GM12878 (cell line): ENCODE measurements at regions not wholly inside any gene's neighbourhood (a gene's known extent, or its start where the extent isn't known, plus 50 kb on each side); places are given as distances from the start of the nearest gene placed in this dataset.

ENCODE experiments used
- ATAC-seq: fragments of 200-7000 bp; cut with Tn5 transposase; 3 replicates; pipeline ENCODE4 v1.9.1; 2020; ENCODE audit warnings: mild to moderate bottlenecking, moderate library complexity
- BruUV-seq: library from RNA; stranded (reverse); fragments of 400-500 nt; replicated peaks from 2 replicates; lab custom pipeline; 2021; lab: Mats Ljungman, UMichigan
- CTCF ChIA-PET: fragments of 300-600 bp; sonication (Branson Sonifier 250); formaldehyde crosslinking; extraction: SDS; loops from one replicate; lab custom pipeline; 2021; ENCODE audit warnings: inconsistent platforms; lab: Yijun Ruan, JAX
- POLR2A ChIA-PET: fragments of 350-600 bp; formaldehyde crosslinking; extraction: SDS; loops from one replicate; lab custom pipeline; 2021; ENCODE audit warnings: inconsistent platforms; lab: Charles Lee
- RAD21 ChIA-PET: fragments of 300-600 bp; sonication (Branson Sonifier 250); formaldehyde crosslinking; loops from one replicate; lab custom pipeline; 2023; ENCODE audit warnings: antibody characterized with exemption; ENCODE audit not compliant: unreplicated experiment; lab: Charles Lee
- SMC1A ChIA-PET: fragments of 300-600 bp; sonication (Branson Sonifier 250); formaldehyde crosslinking; loops from one replicate; lab custom pipeline; 2023; ENCODE audit not compliant: unreplicated experiment, uncharacterized antibody; lab: Charles Lee
- DNase-seq: peaks from one replicate; pipeline ENCODE4 v3.0.0-alpha.2; 2011; ENCODE audit warnings: low read depth, low spot score
- FAIRE-seq: peaks from 3 replicates; lab custom pipeline; 2011; peaks lifted over from hg19 to GRCh38; lab: Jason Lieb, UNC
- H2AFZ ChIP-seq: 2 replicates; pipeline ENCODE4 v1.6.0; 2011; ENCODE audit warnings: low read depth, low read length, control low read depth; ENCODE audit not compliant: control insufficient read depth
- H3K27ac ChIP-seq: 2 replicates; pipeline ENCODE4 v1.5.1; 2011; ENCODE audit warnings: control low read depth; ENCODE audit not compliant: control insufficient read depth, insufficient read depth
- H3K27me3 ChIP-seq, 2 experiments: replicated peaks in 1 of 2; 2 replicates each; pipeline versions ENCODE4 v1.6.0 to v1.6.1; 2011; ENCODE audit warnings: low read length in 1 of 2; ENCODE audit not compliant: control insufficient read depth in 2 of 2, insufficient read depth in 2 of 2
- H3K36me3 ChIP-seq, 2 experiments: 2 replicates each; pipeline ENCODE4 v1.5.1; 2011; ENCODE audit warnings: low read length in 1 of 2; ENCODE audit not compliant: control insufficient read depth in 2 of 2, insufficient read depth in 2 of 2
- H3K4me1 ChIP-seq: 2 replicates; pipeline ENCODE4 v1.6.1; 2011; ENCODE audit warnings: mild to moderate bottlenecking, low read length, moderate library complexity, mixed read lengths; ENCODE audit not compliant: control insufficient read depth, insufficient read depth
- H3K4me2 ChIP-seq: 2 replicates; pipeline ENCODE4 v1.6.0; 2011; ENCODE audit warnings: control low read depth; ENCODE audit not compliant: control insufficient read depth, insufficient read depth
- H3K4me3 ChIP-seq: fragments of 200-600 bp; sonication (generic); 2 replicates; pipeline ENCODE4 v1.5.1; 2016
- H3K79me2 ChIP-seq: 2 replicates; pipeline ENCODE4 v1.6.0; 2011; ENCODE audit warnings: low read length; ENCODE audit not compliant: control insufficient read depth, insufficient read depth
- H3K9ac ChIP-seq: 2 replicates; pipeline ENCODE4 v1.8.0; 2011; ENCODE audit warnings: low read length, control low read depth, mixed read lengths; ENCODE audit not compliant: control insufficient read depth, insufficient read depth
- H3K9me3 ChIP-seq: replicated peaks from 3 replicates; pipeline ENCODE4 v1.5.1; 2011; ENCODE audit warnings: mild to moderate bottlenecking, low read length; ENCODE audit not compliant: control insufficient read depth, insufficient read depth
- H4K20me1 ChIP-seq: 2 replicates; pipeline ENCODE4 v1.6.0; 2011; ENCODE audit not compliant: control insufficient read depth, insufficient read depth
- BRCA1 ChIP-seq: IDR thresholded peaks from 2 replicates; pipeline ENCODE4 v1.6.1; 2011; ENCODE audit warnings: low read depth, low read length, improper control_type of control experiment
- CHD1 ChIP-seq: IDR thresholded peaks from 2 replicates; pipeline ENCODE4 v1.6.1; 2012; ENCODE audit warnings: low read depth, low read length, improper control_type of control experiment
- CREB1 ChIP-seq: IDR thresholded peaks from 2 replicates; pipeline ENCODE4 v1.6.1; 2012; ENCODE audit warnings: low read depth, mild to moderate bottlenecking, inconsistent platforms
- IKZF2 ChIP-seq, 2 experiments: fragments of 450-650 bp; IDR thresholded peaks; 2 replicates each; pipeline ENCODE4 v1.6.1; 2017; ENCODE audit warnings: mild to moderate bottlenecking in 2 of 2, moderate library complexity in 2 of 2
- LARP7 ChIP-seq: fragments of 450-650 bp; IDR thresholded peaks from 2 replicates; pipeline ENCODE4 v1.6.1; 2017; ENCODE audit warnings: mild to moderate bottlenecking
- NR2C1 ChIP-seq: fragments of 450-650 bp; IDR thresholded peaks from 2 replicates; pipeline ENCODE4 v1.6.1; 2017; ENCODE audit warnings: antibody characterized with exemption, mild to moderate bottlenecking, moderate library complexity
- POU2F2 ChIP-seq: IDR thresholded peaks from 3 replicates; pipeline ENCODE4 v1.6.1; 2011; ENCODE audit warnings: low read depth, mild to moderate bottlenecking, low read length, borderline replicate concordance
- PRDM15 ChIP-seq: fragments of 450-650 bp; formaldehyde crosslinking; IDR thresholded peaks from 2 replicates; pipeline ENCODE4 v1.4.0; 2020; ENCODE audit warnings: mild to moderate bottlenecking, moderate library complexity
- STAT3 ChIP-seq: IDR thresholded peaks from 2 replicates; pipeline ENCODE4 v1.6.1; 2011; ENCODE audit warnings: low read depth, low read length, improper control_type of control experiment
- ZBTB11 ChIP-seq: fragments of 450-650 bp; formaldehyde crosslinking; IDR thresholded peaks from 2 replicates; pipeline ENCODE4 v1.5.0; 2022; ENCODE audit warnings: mild to moderate bottlenecking, missing genetic modification characterization
- WGBS: methylation state at CpG from one replicate; pipeline ENCODE4 v1.1.6; 2016; ENCODE audit warnings: low lambda C conversion rate; ENCODE audit not compliant: insufficient replicate concordance, insufficient coverage; ENCODE audit errors: missing lambda C conversion rate; 5-methylcytosine and 5-hydroxymethylcytosine counted together
- in situ Hi-C: fragments of 300-500 bp; cut with MboI; formaldehyde crosslinking; loops from 9 replicates; pipeline ENCODE4 v1.14.3; 2018; ENCODE audit warnings: mixed read lengths
- intact Hi-C: fragments of 100-400 bp; cut with micrococcal nuclease; formaldehyde crosslinking; loops from one replicate; pipeline ENCODE4 v1.14.2; 2022; ENCODE audit not compliant: unreplicated experiment
- TF ChIP-seq, protein P1 (sequence below): IDR thresholded peaks from 2 replicates; pipeline ENCODE4 v1.6.1; 2011; ENCODE audit warnings: low read depth, low read length, improper control_type of control experiment, borderline replicate concordance

DNA sequence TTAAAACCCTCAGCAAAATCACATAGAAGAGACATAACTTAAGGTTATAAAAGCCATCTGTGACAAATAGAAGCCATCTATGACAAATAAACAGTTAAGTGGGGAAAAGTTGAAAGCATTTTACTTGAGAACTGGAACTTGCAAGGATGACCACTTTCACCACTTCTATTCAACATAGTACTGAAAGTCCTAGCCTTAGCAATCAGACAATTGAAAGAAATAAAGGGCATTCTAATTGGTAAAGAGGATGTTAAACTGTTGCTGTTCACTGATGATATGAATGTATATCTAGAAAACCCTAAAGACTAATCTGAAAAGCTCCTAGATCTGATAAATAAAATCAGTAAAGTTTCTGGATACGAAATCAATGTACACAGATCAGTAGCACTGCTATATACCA, 186.9 kb upstream of the SATB1 start:
- in situ Hi-C loops, result no loop called here
- no peak overlapping the region for H2AFZ ChIP-seq
- intact Hi-C loops, result no loop called here
- no peaks in the 10 kb centered on the region for H3K9me3 ChIP-seq
- H4K20me1 ChIP-seq, result no peaks in the 10 kb centered on the region
- no peaks in the 10 kb centered on the region for H3K36me3 ChIP-seq
- H3K27me3 ChIP-seq, result no peaks in the 10 kb centered on the region
- H3K4me3 ChIP-seq, result no peak overlapping the region
- no peak for DNase-seq
- POLR2A ChIA-PET, result no interaction called here
- H3K79me2 ChIP-seq, result no peaks in the 10 kb centered on the region
- no peak overlapping the region for H3K4me2 ChIP-seq
- no peaks in the 10 kb centered on the region for H3K4me1 ChIP-seq
- RAD21 ChIA-PET, result no interaction called here
- FAIRE-seq, result no peak
- WGBS, result 30% methylated on average over 1 of the region's 1 CpG
- SMC1A ChIA-PET, result no interaction called here
- H3K9ac ChIP-seq, result no peak overlapping the region
- TF ChIP-seq BRCA1, result no peak
- TF ChIP-seq LARP7, result no peak
- TF ChIP-seq PRDM15 (CRISPR knock-in tag), result no peak
- no peak for TF ChIP-seq IKZF2 (IDR thresholded peaks at IDR 0.05)
- no peak for TF ChIP-seq CHD1
- TF ChIP-seq NR2C1, result no peak
- no peak for TF ChIP-seq STAT3
- no peak for TF ChIP-seq CREB1
- TF ChIP-seq, protein P1, sequence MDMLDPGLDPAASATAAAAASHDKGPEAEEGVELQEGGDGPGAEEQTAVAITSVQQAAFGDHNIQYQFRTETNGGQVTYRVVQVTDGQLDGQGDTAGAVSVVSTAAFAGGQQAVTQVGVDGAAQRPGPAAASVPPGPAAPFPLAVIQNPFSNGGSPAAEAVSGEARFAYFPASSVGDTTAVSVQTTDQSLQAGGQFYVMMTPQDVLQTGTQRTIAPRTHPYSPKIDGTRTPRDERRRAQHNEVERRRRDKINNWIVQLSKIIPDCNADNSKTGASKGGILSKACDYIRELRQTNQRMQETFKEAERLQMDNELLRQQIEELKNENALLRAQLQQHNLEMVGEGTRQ, result no peak
- no peak for TF ChIP-seq POU2F2
- no peak for TF ChIP-seq ZBTB11
- no peak for ATAC-seq
- no TSS peak for BruUV-seq
- CTCF ChIA-PET, result interaction anchor here (0.6 kb wide), 1 partner anchor 41 kb away, joined by 3 read pairs; no protein-coding TSS in a partner anchor
- H3K27ac ChIP-seq, result no peak overlapping the region
